HAP-1 (cell line): ENCODE measurements at regions not wholly inside any gene's neighbourhood (a gene's known extent, or its start where the extent isn't known, plus 50 kb on each side); places are given as distances from the start of the nearest gene placed in this dataset.

Experiments used
- DNase-seq, 2 experiments: peaks; one replicate each; pipeline ENCODE4 v3.0.0-alpha.2; 2016 to 2020; ENCODE audit warnings: low spot score in 2 of 2
- H3K27me3 ChIP-seq: fragments of 250-450 bp; sonication (Bioruptor Pico); 2 replicates; pipeline ENCODE4 v1.5.1; 2020; ENCODE audit warnings: low read depth, mild to moderate bottlenecking, moderate library complexity
- H3K36me3 ChIP-seq: fragments of 250-450 bp; sonication (Bioruptor Pico); replicated peaks from 2 replicates; pipeline ENCODE4 v1.5.1; 2020; ENCODE audit warnings: mild to moderate bottlenecking
- H3K4me1 ChIP-seq: fragments of 250-450 bp; sonication (Bioruptor Pico); 2 replicates; pipeline ENCODE4 v1.5.1; 2020; ENCODE audit warnings: mild to moderate bottlenecking
- H3K4me3 ChIP-seq: fragments of 250-450 bp; sonication (Bioruptor Pico); 2 replicates; pipeline ENCODE4 v1.5.1; 2020; ENCODE audit warnings: mild to moderate bottlenecking, moderate library complexity
- H3K9me3 ChIP-seq: fragments of 250-450 bp; sonication (Bioruptor Pico); 2 replicates; pipeline ENCODE4 v1.5.1; 2020; ENCODE audit warnings: mild to moderate bottlenecking, moderate library complexity
- in situ Hi-C: fragments of 300-500 bp; cut with MboI; formaldehyde crosslinking; loops from 3 replicates; pipeline ENCODE4 v1.14.3; 2020; ENCODE audit warnings: low sequenced_read_pairs, inconsistent platforms, mixed read lengths

GRCh38 chr9:3001311-3001710 lies 157.4 kb upstream of the PUM3 start:
- in situ Hi-C loops: no loop called here
- no peak for DNase-seq
- no peak overlapping the region for H3K4me3 ChIP-seq
- no peaks in the 10 kb centered on the region for H3K36me3 ChIP-seq
- H3K27me3 ChIP-seq: no peaks in the 10 kb centered on the region
- no peaks in the 10 kb centered on the region for H3K9me3 ChIP-seq
- H3K4me1 ChIP-seq: no peaks in the 10 kb centered on the region

DNA sequence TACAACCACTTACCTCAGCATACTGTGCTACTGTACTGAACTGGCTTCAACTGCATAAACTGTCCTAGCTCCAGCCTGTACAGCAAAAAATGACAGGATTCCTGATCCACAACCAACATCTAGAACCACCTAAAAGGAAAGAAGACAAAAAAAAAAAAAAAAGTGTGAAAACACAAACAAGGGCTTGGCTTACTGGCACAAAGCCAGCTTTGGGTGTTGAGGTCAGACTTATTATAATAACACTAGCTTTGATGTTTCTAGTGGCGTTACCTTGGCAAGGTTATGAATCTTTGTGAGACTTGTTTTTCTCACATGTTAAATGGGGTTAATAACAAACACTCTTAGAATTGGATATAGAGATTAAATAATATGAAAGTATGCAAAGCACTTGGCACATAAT lies 148.5 kb upstream of the PUM3 start:
- H3K27me3 ChIP-seq: peaks cover 4% of the 10 kb centered on the region; the same call in 1 of the 2 replicates
- in situ Hi-C loops: no loop called here
- H3K9me3 ChIP-seq: no peaks in the 10 kb centered on the region
- DNase-seq: peak in 1 of 2 experiments; percentile 11
- no peaks in the 10 kb centered on the region for H3K36me3 ChIP-seq
- H3K4me1 ChIP-seq: no peaks in the 10 kb centered on the region
- H3K4me3 ChIP-seq: no peak overlapping the region

DNA sequence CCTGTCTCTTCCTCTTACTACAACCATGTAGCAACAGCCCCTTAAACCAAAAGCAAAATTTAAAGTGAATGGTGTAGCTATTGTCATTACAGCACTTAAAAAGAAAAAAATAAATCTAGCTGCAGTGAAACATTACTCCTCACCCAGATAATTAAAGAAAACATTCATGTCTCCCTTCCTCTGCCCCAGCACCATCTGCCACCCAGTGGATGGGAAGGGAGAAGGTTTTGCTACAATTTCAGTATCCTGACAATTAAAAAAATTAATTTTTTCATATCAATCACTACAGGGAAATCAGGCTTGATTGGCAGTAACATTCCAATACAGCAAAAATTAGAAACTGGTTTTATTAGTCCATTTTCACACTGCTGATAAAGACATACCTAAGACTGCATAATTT lies 147.4 kb upstream of the PUM3 start:
- no peaks in the 10 kb centered on the region for H3K36me3 ChIP-seq
- H3K27me3 ChIP-seq: peaks cover 5% of the 10 kb centered on the region; the same call in 1 of the 2 replicates
- no peaks in the 10 kb centered on the region for H3K4me1 ChIP-seq
- H3K9me3 ChIP-seq: no peaks in the 10 kb centered on the region
- in situ Hi-C loops: no loop called here
- no peak for DNase-seq
- H3K4me3 ChIP-seq: no peak overlapping the region

GRCh38 chr9:2987679-2988078 lies 143.8 kb upstream of the PUM3 start:
- Histone ChIP-seq H3K4me1 (no peaks in the 10 kb centered on the region), H3K36me3 (no peaks in the 10 kb centered on the region), H3K4me3 (no peak overlapping the region), H3K9me3 (no peaks in the 10 kb centered on the region), H3K27me3 (peaks cover 5% of the 10 kb centered on the region; the same call in 1 of the 2 replicates)
- DNase-seq: no peak
- in situ Hi-C loops: no loop called here

DNA sequence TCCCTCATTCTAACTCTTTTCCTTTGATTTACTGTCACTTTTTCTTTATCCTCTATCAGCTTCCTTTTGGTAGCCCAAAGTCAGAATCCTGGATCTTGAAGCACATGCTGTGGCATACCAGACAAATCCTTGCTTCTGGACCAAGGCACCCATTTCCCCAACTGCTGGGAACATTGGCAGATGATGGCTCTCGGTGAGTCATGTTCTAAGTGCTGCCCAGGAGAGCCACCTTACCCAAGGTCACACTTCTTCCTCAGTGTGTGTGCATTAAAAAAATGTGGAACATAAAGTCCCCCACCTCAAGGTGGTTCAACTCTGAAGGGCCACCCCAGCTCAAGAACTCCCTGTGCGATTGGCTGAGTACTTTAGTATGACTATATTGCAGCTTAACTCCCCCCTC lies 141.4 kb upstream of the PUM3 start:
- Histone ChIP-seq H3K4me1 (no peaks in the 10 kb centered on the region), H3K4me3 (no peak overlapping the region), H3K9me3 (no peaks in the 10 kb centered on the region), H3K27me3 (peaks cover 5% of the 10 kb centered on the region; the same call in 1 of the 2 replicates), H3K36me3 (no peaks in the 10 kb centered on the region)
- in situ Hi-C loops: no loop called here
- no peak for DNase-seq

DNA sequence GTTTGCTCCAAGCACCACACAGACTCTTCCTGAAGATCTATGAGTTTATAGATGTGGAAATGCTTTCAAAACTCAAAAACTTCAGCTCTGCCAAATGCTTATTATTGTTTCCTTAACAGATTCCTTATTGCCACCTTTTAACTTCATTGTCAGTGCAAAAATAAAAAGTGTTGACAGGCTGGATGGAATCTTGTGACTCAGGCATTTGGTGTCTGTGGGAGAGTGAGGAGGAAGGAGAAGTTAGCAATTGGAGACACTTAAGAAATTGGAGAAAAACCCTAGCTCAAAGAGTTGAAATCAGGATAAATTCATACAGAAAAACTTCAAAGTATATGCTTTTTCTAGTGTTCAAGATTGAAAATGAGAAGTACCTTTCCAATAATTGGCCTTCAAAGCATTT lies 140.6 kb upstream of the PUM3 start:
- Histone ChIP-seq H3K27me3 (peaks cover 5% of the 10 kb centered on the region; the same call in 1 of the 2 replicates), H3K4me1 (no peaks in the 10 kb centered on the region), H3K9me3 (no peaks in the 10 kb centered on the region), H3K4me3 (no peak overlapping the region), H3K36me3 (no peaks in the 10 kb centered on the region)
- no peak for DNase-seq
- in situ Hi-C loops: no loop called here

GRCh38 chr9:2979957-2980610 lies 136.2 kb upstream of the PUM3 start:
- DNase-seq: no peak
- in situ Hi-C loops: no loop called here
- H3K4me1 ChIP-seq: no peaks in the 10 kb centered on the region; the same call in 1 of the 2 replicates

DNA sequence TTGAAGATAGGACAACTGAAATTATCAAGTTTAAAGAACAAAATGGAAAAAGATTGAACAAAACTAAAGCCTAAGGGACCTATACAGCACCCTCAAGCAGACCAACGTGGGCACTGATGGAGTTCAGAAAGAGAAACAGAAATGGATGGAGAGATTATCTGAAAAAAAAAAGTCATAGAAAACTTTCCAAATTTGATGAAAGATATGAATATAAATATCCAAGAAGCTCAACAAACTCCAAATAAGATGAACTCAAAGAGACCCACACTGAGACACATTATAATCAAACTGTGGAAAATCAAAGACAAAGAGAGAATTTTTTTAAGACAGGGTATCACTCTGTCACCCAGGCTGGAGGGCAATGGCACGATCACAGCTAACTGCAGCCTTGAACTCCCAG lies 128.6 kb upstream of the PUM3 start:
- Histone ChIP-seq H3K4me3 (no peak overlapping the region), H3K27me3 (no peaks in the 10 kb centered on the region), H3K36me3 (no peaks in the 10 kb centered on the region), H3K4me1 (0 out of 2 replicates have a peak, but pooled peaks cover 1% of the 10 kb centered on the region), H3K9me3 (no peaks in the 10 kb centered on the region)
- no peak for DNase-seq
- in situ Hi-C loops: no loop called here

More at GRCh38 chr9:2979957-2980610, 136.2 kb upstream of the PUM3 start:
- Histone ChIP-seq H3K9me3 (no peaks in the 10 kb centered on the region), H3K36me3 (no peaks in the 10 kb centered on the region), H3K27me3 (no peaks in the 10 kb centered on the region), H3K4me3 (no peak overlapping the region)

DNA sequence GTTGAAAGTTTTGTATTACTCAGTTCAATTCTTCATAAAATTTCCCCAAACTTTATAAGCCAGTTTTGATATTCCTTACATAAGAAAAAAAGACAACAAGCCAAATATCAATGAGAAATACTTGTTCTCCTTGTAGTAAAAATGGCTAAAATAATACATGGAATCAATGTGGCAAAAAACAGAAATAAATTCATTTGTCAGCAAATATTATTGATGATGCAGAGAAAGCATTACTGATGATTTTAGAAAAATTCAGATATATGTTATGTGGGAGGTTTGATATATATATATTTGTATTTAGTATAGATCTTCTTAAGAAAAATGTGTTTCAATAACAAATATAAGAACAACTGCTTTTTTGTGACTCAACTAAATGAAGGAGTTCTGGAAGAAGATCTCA lies 127.0 kb upstream of the PUM3 start:
- DNase-seq: no peak
- in situ Hi-C loops: no loop called here
- H3K36me3 ChIP-seq: no peaks in the 10 kb centered on the region
- H3K27me3 ChIP-seq: no peaks in the 10 kb centered on the region
- H3K9me3 ChIP-seq: no peaks in the 10 kb centered on the region
- H3K4me1 ChIP-seq: 0 out of 2 replicates have a peak, but pooled peaks cover 6% of the 10 kb centered on the region
- no peak overlapping the region for H3K4me3 ChIP-seq

DNA sequence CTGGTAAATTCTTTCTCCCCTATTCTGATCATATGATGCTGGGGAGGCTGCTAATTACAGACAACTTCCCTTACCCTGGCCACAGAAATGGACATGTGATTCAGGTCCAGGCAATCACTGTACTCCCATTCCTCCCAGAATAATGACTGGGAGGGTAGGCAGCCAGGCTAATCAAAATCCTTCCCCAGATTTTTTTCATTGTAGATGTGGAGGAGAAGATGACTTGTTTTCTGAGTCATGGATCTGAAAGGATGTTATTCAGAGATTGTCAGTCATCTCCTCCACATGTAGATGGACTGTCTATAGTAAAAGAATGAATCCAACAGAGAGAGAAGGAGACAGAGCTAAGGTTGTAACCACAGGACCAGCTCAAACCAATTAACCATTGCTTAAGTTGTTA lies 123.9 kb upstream of the PUM3 start:
- DNase-seq: no peak
- no peaks in the 10 kb centered on the region for H3K9me3 ChIP-seq
- no peaks in the 10 kb centered on the region for H3K27me3 ChIP-seq
- no peaks in the 10 kb centered on the region for H3K36me3 ChIP-seq
- no peak overlapping the region for H3K4me3 ChIP-seq
- in situ Hi-C loops: no loop called here
- H3K4me1 ChIP-seq: 0 out of 2 replicates have a peak, but pooled peaks cover 6% of the 10 kb centered on the region

GRCh38 chr9:2966565-2967300 lies 122.8 kb upstream of the PUM3 start:
- Histone ChIP-seq H3K4me1 (0 out of 2 replicates have a peak, but pooled peaks cover 6% of the 10 kb centered on the region), H3K27me3 (no peaks in the 10 kb centered on the region), H3K4me3 (no peak overlapping the region), H3K36me3 (no peaks in the 10 kb centered on the region), H3K9me3 (no peaks in the 10 kb centered on the region)
- peak; percentile 16 to 17 for DNase-seq
- in situ Hi-C loops: no loop called here

- Histone ChIP-seq H3K27me3 (no peaks in the 10 kb centered on the region), H3K9me3 (no peaks in the 10 kb centered on the region), H3K4me3 (no peak overlapping the region), H3K36me3 (no peaks in the 10 kb centered on the region), H3K4me1 (peaks cover 6% of the 10 kb centered on the region; the same call in 1 of the 2 replicates)
- no peak for DNase-seq
- in situ Hi-C loops: no loop called here
These were observed 120.6 kb upstream of the PUM3 start for GRCh38 chr9:2964470-2964869.

DNA sequence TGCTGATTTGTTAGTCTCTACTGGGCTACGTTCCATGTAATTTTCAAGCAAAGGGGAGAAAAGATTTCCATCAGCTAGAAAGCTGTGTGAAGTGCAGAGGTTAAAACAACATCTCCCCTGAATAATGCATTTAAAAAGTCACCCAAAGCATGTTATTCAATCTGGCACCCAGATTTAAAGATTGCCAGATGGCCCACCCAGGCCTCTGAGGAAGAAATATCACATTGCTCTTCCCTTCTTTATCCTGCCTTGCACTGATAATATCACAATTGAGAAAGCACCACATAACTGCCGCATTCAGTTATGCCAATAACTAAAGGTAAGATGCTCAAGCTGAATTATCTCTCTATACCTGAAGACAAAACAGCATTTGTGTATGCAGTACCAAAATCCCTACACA lies 119.4 kb upstream of the PUM3 start:
- Histone ChIP-seq H3K9me3 (no peaks in the 10 kb centered on the region), H3K27me3 (no peaks in the 10 kb centered on the region), H3K4me1 (peaks cover 6% of the 10 kb centered on the region; the same call in 1 of the 2 replicates), H3K36me3 (no peaks in the 10 kb centered on the region), H3K4me3 (no peak overlapping the region)
- in situ Hi-C loops: no loop called here
- DNase-seq: no peak

- in situ Hi-C loops: no loop called here
- H3K4me3 ChIP-seq: no peak overlapping the region
- DNase-seq: no peak
- no peaks in the 10 kb centered on the region for H3K36me3 ChIP-seq
- no peaks in the 10 kb centered on the region for H3K9me3 ChIP-seq
- no peaks in the 10 kb centered on the region for H3K27me3 ChIP-seq
- H3K4me1 ChIP-seq: peaks cover 6% of the 10 kb centered on the region; the same call in 1 of the 2 replicates
These were observed 118.7 kb upstream of the PUM3 start for GRCh38 chr9:2962471-2963172.
